AG09309 (cell line): ENCODE measurements at regions not wholly inside any gene's neighbourhood (a gene's known extent, or its start where the extent isn't known, plus 50 kb on each side); places are given as distances from the start of the nearest gene placed in this dataset.
A peak's percentile ranks its signal among the peaks of the same experiment; 100 is the strongest.

ENCODE experiments used
- DNase-seq: peaks from one replicate; pipeline ENCODE4 v3.0.0-alpha.2; 2010; ENCODE audit warnings: low read depth
- H3K4me3 ChIP-seq: 2 replicates; pipeline ENCODE4 v1.5.1; 2011; ENCODE audit warnings: mild to moderate bottlenecking, low read depth, low read length, moderate library complexity; ENCODE audit not compliant: control insufficient read depth
- CTCF ChIP-seq: IDR thresholded peaks from 2 replicates; pipeline ENCODE4 v1.5.1; 2011; ENCODE audit warnings: mild to moderate bottlenecking, low read depth, low read length, inconsistent platforms; ENCODE audit not compliant: insufficient read depth, control insufficient read depth; ENCODE audit errors: missing control alignments

GRCh38 chr3:39657075-39657474, 152.3 kb upstream of the MYRIP start:
- DNase-seq = no peak
- no peak for TF ChIP-seq CTCF
- no peak overlapping the region for H3K4me3 ChIP-seq

DNA sequence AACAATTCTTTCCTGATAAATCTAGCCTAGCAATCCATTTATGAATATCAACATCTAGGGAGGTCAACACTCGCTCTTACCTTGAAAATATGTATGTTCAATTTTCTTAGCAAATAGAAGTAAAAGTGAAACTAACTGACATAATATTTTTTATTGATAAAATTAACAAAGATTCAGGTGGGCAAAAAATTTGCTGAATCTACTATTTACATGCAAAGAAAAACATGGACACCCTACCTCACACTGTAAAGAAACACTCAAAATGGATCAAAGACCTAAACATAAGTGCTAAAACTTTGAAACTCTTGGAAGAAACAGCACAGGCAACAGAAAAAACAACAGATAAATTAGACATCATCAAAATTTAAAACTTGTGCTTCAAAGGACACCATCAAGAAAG, 151.6 kb upstream of the MYRIP start:
- no peak overlapping the region for H3K4me3 ChIP-seq
- no peak for TF ChIP-seq CTCF

DNA sequence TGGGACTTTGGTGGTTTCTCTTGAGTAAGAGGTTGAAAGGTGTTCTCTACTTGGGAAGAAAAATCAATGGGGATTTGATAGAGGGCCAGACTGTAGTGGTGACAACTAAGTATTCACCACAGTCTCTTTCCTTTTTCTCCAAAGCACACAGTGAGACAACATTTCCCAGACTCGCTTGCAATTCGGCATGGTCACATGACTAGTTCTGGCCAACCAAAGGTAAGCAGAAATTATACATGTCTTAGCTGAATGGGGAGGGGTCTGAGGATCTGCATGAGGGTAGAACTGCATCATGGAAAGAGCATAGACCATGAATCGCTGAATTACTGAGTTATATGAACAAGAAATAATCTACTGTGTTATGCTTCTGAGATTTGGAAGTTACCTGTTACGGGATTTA, 144.5 kb upstream of the MYRIP start:
- no peak for DNase-seq
- no peak overlapping the region for H3K4me3 ChIP-seq
- TF ChIP-seq CTCF = no peak

More for the DNA sequence above, 151.6 kb upstream of the MYRIP start:
- DNase-seq = no peak

- TF ChIP-seq CTCF = no peak
- no peak overlapping the region for H3K4me3 ChIP-seq
- no peak for DNase-seq
Observed at GRCh38 chr3:39665441-39665840, 144.0 kb upstream of the MYRIP start.

DNA sequence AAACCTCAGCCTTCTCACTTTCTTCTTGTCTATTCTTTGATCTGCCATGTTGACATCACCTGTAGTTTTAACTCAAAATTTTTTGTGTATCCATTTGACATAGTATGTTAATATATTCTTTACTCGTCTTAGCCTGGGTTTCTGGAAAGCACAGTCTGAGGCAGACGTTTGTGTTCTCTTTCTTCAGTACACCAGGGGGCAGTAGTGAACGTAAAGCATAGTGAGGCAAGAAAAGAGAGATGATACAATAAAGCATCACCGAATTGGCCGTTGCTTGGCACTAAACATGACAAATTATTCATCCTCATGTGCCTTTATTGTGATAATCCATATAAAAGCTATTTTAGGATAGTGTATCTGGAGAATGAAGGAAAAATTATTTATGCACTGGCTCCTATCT, 141.0 kb upstream of the MYRIP start:
- no peak overlapping the region for H3K4me3 ChIP-seq
- DNase-seq = peak; percentile 21
- peak; percentile 75 for TF ChIP-seq CTCF

DNA sequence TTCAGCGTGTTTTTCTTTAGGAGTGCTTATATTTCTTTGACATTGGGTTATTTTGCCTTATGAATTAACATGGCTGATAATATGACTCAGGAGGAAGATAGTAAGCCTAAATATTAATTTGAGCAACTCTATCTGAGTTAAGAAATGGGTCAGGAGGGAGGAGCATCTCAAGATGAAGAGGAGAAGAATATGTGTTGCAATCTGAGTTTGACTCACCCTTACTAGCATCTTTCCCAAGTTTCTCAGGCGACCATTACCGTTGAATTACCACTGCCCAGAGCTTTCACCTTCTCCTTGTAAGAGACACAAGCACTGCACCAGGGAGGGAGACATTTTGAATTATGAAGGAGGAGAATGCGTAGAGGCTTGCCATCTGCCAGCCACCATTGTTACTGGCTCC, 138.3 kb upstream of the MYRIP start:
- DNase-seq = peak; percentile 25

More for the DNA sequence above, 138.3 kb upstream of the MYRIP start:
- no peak for TF ChIP-seq CTCF
- H3K4me3 ChIP-seq = no peak overlapping the region
